GM18867 (cell line): ENCODE measurements at regions not wholly inside any gene's neighbourhood (a gene's known extent, or its start where the extent isn't known, plus 50 kb on each side); places are given as distances from the start of the nearest gene placed in this dataset.
"Not testable (repeated sequence)": the region's sequence is repeated elsewhere in the genome, so short reads cannot be mapped to it uniquely, and the experiment has no call there.

Experiments
- ATAC-seq: cut with Tn5 transposase; IDR thresholded peaks from one replicate; pipeline ENCODE4 v1.9.1; 2021; ENCODE audit warnings: mild to moderate bottlenecking, moderate library complexity; ENCODE audit not compliant: unreplicated experiment

DNA sequence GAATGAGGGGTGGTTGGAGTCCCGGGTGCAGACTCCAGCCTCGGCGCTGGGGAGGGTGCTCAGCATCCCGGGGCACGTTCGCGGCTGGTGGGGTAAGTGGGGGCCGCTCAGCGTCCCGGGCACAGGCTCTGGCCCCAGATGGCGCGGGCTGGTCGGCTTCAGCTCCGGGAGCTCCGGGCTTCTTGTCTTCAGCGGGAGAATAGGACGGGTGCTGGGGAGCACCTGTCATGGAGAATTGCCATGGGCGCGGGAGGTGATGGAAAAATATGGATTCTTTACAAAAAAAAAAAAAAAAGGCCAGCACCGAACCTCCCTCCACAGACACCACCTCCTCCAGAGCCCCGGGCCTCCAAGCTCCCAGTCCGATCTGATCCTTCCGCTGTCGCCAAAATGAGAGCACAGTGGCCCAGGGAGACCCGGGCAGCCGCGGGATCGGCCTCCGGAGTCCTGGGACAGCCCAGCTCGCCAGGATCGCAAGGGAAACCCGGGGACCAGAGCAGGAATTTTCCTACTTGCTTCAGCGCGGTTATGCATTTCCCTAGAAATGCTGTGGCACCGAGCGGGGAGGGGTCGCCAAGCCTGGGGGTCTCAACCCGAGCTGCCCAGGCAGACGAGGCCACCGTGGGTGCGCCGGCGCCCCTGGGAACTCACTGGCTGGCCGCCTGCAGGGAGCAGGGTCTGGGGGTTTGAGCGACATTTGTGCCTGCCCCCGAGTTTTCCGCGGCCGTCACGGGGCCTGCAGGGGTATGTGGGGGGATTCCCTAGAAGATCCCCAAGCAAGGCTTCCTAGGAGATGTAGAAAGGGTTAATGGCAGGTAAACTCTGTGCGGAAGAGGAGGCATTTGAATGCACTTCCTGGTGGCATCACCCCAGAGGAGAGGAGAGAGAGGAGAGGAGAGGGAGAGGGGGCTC, 1336.9 kb downstream of the BRD1 start:
- no peak for ATAC-seq

DNA sequence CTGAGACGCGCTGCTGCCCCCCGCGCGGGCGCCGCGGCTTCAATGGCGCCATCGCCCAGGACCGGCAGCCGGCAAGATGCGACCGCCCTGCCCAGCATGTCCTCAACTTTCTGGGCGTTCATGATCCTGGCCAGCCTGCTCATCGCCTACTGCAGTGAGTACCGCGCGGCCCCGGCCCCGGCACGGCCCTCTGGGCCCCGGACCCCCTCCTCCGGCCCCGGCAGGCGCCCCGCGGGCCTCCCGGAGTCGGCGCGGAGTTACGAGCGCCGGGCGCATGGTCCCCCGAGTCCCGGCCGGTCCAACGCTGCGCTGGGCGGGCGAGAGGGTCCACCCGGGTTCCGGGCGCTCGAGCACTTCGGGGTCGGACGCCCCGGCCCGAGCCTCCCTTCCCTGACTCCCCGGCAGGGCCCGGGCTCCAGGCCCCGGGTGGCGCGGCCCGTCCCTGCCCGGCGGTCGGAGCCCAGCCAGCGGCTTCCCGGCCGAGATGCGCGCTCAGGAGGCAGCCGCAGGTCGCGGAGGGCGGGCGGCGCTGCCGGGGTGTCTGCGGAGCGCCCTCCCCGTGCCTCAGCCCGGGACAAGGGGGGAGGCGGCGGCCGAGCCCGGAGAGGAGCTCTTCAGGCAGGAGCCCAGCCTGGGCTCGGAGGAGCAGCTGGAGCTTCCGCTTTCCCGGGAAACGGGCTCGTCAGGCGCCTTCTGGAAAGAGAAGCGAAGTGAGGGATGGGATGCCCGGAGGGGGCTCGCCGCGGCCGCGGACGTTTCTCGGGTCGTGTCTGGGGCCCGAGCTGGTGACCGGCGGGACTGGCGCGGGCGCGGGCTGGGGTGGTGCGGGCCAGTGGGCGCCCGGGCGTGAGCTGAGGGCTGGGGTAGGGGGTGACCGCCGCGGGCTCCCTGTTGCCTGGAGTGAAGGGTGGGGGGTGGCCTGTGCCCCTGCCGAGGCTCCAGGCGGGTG, 1337.8 kb downstream of the BRD1 start:
- no peak for ATAC-seq

DNA sequence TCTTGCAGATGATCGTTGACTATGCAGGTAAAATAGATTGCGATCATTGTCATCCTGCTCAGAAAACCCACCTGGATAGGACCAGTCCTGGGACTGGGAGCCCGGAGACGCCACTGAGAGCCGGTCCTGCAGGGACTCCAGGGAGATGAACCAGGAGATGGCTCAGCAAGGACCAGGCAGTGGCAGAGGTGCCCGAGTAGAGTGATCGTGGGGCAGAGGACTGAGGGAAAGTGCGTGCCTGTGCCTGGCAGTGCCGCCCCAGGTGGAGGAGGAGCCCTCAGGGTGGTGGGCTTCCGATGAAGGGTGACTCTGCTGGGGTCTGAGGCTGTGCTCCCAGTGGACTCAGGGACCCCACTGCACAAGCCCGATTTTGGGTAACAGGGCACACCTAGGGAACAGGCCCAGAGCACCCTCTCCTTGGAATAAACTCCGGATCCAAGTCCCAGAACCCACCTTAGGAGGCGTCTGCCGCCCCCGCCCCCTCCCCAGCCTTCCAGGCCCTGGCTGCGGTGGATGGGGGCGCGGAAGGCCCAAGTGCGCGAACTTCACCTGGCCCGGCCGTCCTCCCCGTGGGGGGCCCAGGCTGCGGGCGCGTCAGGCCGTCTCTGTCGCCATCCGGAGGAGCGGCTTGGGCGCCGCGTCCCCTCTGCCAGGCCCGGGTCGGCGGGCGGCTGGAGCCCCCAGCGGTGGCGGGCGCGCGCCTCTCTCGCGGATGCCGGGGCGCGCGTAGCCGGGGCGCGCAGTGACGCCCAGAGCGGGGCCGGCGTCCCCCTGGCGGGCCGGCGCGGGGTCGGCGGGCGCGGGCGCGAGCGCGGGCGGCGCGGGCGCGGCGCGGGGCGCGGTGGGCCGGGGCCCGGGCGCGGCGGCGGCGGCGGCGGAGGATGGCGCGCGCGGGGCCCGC, 1338.8 kb downstream of the BRD1 start:
- ATAC-seq, result no peak

DNA sequence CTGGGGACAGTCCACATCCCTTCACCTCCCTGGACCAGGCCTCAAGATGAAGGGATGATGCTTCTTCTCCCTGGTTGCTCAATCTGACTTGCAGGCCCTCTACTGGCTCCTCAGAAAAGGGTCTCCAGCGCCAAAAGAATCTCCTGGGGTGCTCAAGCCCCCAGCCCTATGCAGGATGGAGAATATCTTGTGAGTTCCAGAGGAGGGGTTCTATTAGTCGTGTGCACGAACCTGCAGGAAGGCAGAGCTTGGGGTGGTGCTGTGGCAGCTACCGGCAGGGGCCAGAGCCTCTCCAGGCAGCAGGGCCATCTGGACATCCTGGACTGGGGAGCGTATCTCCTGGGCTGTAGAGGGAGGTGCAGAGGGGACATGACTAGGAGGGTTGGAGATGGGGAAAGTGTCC, 1339.5 kb downstream of the BRD1 start:
- no peak for ATAC-seq

DNA sequence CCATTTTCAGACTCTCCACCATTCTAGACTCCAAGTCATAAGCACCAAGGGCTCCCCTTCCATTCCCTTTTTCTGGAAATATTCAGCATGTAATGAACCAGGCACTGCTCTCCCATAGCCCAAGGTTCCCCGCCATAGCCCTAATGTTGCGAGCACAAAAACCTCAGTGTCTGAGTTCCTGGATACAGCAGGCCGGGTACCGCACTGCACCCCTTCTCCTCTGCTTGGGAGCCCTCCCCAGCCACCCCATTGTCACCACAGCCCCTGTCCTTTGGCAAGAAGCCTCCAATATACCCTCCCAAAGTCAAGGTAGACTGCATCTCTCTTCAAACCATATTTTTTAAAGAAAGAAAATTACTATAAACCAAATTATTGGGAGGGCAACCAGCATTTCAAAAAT, 1341.1 kb downstream of the BRD1 start:
- no peak for ATAC-seq

DNA sequence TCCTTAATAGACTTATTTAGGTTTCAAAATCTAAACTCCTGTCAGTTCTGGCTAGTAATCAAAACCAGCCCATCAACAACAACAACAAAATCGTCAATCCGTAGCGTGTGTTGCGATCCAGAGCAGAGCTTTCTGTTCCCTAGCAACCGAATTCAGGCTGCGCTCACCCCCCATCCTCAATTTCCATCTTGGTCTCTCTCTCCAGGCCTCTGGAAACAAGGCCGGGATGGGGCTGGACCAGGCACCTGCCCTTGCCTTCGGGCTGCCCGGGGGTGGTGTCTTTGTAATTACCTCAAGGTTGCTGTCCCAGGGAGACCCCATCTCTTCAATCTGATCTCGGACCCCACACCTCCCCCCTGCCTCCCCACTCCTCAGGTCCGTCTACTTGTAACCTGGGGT, 1341.5 kb downstream of the BRD1 start:
- no peak for ATAC-seq

DNA sequence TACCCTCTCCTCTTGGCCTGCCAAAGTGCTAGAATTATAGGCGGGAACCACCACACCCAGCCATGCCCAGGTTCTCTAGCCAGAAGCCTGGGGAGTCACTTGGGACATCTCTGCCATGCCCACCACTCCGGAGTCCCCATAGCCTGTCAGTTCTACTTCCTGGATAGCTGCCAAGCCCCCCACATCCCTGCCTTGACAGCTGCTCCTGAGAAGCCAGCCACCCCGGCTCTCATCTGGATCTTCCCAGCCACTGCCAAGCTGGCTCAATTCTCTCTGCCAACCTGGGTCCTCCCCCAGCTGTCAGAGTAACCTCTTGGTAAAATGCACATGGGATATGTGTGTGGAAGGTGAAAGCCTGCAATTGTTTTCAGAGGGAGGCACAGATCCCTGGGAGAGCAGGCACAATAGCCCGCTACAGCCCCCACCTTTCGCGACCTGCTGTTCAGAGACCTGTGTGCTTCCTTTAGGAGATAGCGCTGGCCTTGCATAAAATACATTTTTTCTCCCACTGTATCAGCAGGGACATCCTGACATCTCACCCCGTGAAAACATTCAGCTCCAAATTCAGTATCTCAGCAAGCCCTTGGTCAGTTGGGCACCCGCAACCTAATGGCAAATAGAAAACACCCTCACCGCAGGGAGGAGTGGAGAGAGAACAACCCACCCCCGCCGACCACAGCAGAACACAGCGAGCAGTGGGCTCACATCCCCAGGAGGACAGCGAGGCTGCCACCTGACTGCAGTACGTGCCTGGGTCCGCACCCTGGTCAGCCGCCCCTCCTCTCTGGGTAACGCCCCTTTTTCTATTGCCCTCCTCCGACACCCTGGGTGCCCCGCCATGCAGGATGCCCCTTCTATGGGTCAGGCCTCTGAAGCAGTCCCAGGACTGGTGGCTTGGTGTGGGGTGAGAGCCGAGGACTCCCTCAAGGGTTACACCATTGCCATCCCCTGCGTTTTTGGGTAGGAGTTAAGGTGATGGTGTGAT, 1342.2 kb downstream of the BRD1 start:
- ATAC-seq, result no peak

DNA sequence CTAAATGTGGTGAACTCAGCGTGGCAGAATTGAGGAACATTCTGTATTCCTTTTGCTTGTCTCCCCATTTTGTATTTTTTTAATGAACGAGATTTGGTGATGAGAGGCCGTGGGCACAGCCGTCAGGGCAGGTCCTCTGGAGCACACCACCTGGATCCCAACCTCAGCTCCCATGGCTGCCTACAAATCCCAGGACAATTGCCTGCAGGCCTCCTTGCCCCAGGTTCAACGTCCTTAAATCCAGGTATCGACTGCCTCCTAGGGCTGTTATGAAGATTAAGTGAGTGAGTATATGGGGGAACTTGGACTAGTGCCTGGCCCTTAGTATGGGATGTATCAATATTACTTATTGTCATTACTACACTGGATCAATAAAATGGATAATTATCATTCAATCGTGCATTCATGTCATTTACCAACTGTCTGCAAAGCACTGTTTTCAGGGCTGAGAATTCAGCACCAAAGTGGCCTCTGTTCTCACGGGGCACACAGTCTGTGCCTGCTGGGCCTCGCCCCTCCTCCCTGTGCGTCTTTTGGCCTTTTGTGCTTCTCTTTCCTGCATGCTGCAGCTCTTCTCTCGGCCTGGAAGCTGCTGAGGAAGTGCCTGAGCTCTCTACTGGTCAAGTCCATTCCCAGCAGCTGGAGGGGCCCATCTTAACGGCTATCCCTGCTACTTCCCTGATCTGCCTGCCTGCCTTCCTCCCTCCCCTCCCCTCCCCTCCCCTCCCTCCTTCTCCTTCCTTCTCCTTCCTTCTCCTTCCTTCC, 1343.7 kb downstream of the BRD1 start:
- ATAC-seq, result no peak

DNA sequence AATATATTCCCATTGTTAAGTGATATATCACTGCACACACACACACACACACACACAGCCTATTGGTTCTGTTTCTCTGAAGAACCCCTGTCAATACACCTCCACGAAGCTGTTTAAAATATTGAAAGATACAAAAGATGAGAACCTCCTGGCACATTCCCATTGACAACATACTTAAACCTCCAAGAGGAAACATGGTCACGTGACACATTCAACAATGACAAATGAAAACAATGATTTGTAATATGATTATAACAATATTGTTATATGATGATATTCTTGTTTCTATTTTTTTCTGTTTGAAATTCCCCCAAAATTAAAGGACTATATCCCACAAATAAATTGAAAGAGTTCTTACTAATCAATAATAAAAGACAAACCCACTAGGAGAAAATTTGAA, 1344.9 kb downstream of the BRD1 start:
- no peak for ATAC-seq

DNA sequence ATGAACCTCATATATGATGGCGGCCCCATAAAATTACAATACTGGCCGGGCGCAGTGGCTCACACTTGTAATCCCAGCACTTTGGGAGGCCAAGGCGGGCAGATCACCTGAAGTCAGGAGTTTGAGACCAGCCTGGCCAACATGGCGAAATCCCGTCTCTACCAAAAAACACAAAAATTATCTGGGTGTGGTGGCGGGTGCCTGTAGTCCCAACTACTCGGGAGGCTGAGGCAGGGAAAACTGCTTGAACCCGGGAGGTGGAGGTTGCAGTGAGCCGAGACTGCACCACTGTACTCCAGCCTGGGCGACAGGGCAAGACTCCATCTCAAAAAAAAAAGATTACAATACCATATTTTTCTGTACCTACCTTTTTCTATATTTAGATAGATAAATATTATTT, 1345.5 kb downstream of the BRD1 start:
- not testable (repeated sequence) for ATAC-seq

DNA sequence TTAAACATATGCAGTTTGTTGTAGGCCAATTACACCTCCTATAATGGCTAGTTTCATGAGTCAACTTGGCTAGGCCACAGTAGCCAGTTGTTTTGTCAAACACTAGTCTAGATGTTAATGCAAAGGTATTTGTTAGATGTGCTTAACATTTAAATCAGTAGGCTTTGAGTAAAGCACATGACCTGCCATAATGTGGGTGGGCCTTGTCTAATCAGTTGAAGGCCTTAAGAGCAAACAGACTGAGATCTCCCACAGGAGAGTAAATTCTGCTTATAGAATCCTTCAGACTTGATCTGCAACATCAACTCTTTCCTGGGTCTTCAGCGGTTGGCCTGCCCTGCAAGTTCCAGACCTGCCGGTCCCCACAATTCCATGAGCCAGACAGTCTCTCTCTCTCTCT, 1345.9 kb downstream of the BRD1 start:
- no peak for ATAC-seq

DNA sequence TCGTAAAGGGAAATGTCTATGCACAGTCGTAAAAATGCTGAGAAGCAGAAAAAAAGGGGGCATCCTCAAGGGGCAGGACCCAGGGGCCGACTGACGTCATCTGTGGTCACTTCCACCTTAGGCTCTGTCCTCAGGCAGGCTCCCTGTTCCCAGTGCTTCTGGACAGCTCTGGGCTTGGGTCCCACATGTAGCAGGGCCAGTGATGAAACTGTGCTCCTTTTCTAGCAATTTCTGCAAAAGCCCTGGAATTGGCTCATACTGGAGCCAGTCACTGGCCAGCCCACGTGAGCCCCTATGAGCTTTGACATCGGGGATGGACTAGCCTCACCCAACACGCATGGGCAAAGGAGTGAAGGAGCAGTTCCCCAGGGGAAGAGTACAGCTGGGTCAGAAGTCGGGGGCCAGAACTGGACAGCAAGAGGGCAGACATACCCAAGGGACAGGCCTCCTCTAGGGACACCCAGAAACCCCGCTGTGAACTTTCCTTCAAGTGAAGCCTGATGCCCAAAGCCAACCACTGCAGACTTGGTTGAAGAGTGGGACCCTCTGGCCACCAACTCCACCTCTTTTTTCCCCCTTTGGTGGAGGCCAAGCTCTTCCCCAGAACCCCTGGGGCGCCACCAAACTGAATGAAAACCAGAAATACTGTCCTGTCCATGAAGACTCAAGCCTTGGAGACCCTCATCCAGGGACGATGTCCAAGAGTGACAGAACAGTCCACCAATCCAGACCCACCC, 1349.0 kb downstream of the BRD1 start:
- no peak for ATAC-seq

DNA sequence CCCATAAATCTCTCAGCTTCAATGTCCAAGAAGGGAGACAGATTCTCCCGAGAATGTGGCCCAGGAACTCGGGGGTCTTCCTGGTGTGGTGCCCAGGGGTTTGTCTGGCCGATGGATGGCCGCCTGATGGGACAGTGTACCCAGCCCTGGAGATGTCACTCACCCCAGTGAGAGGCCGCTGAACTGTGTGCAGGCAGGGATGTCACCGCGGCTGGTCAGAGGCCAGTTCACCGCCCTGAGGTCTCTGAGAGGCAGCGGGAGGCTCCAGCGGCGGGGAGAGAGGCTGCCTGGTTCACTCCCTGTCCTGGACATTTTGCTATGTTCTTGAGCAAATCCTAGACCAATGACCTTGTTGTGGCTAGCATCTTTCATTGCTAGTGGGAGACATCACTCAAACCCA, 1349.5 kb downstream of the BRD1 start:
- no peak for ATAC-seq

DNA sequence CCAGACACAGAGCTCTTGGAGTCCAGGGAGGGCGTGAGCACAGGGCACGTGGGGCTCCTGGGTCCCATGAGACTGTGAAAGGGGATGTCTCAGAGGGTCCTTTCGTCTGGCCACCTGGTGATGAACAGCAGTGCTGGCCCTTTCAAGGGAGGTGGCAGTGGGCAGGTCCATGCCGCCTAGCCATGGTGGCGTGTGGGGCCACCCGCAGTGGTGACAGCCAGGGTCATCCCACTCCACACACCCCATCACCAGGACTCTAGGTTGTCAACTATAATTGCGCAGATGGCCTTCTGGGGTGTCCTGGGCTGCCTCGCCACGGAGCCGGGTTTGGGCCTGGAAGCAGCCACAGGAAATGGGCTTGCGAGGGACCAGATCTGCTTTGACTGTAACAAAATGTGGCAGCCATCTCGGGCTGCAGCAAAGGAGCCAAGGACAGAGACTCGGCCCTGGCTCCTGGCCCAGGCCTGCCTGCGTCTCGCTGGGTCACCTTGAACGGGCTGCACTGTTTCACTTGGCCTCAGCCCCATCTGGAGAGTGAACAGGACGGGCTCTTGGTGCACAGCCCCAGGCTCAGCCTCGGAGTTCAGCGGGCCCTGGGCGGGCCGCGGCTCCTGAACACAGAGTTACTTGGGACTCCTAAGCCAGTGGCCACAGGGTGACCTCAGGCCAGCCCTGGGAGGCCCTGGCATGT, 1350.5 kb downstream of the BRD1 start:
- ATAC-seq, result no peak

DNA sequence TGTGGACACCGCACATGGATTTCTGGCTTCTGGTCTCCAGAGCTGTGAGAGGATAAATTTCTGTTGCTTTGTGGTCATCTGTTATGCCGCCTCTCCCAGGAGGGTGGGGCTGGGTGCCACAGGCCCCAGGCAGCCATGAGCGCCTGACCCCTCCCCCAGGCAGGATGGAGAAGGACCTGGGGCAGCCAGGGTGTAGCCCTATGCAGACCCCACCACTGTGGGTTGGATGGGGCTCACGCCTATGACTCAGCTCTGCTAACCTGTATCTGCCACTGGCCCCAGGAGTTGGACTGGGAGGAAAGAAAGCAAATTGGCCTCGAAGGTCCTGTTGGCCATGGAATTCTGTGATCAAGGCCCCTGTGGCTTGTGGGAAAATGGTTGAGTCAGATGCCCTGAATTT, 1351.1 kb downstream of the BRD1 start:
- ATAC-seq, result no peak

DNA sequence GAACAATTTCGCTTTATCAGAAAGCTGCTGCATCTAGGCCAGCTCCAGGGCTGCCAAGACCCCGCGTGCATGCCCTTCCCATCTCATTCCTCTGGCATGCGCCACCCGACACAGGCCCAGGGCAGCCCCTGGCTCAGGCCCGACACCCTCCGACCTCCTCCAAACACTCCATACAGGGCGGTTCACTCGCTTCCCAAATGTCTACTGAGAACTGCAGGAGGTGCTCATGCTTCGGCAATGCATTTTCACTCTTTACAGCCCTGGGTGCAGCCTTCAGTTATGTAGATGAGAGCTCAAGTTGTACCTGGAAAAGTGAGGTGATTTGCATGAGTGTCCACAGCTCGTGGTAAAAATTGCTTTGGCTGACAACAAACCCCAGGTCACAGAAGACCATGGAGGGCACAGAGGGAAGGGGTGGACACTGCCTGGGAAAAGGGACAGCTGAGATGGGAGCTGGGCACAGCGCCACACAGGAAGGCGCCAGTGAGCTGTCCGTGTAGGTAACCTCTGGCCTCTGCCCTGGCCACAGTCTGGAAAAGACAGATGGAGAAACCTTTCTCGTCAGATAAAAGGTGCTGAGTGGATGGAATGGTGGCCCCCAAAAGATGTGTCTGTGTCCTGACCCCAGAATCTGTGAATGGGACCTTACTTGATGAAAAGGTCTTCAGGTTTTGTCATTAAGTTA, 1351.9 kb downstream of the BRD1 start:
- no peak for ATAC-seq

DNA sequence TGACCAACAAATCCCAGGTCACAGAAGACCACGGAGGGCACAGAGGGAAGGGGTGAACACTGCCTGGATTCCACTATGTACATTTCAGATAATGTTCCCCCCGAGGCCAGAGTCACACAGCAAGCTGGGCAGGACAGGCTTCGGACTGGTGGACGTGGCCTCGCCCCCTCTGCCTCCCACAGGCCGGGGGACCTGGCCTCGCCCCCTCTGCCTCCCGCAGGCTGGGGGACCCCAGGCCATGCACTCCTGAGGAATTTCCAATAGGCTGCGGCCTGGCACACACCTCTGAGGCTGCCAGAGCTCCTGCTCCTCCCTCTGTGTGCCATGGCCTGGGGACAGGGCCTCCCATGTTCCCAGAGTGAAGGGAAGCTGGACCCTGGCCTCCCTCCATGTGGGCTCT, 1352.8 kb downstream of the BRD1 start:
- ATAC-seq, result no peak
